ENCODE measurements at regions not wholly inside any gene's neighbourhood (a gene's known extent, or its start where the extent isn't known, plus 50 kb on each side); places are given as distances from the start of the nearest gene placed in this dataset.

DNA sequence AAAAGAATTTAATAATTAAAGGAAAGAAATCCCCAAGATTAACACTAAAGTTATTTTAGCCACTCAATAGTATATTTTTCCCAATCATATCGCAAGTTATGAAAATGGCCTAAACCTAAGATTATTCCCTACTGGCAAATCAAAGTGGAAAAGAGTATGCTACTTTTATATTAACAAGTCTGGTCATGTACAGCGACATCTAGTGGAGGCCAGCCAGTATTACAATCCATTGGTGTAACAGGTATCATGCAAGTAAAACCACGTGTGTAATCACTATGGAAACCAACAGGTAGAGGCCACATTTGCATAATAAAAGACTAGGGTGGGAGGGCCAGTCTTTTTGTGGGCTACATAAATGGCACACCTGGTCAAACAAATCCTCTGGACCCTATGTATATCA lies 976.4 kb upstream of the CDH9 start:
- ATAC-seq, result no peak
- TF ChIP-seq ZFP30 (CRISPR knock-in tag; IDR thresholded peaks at IDR 0.05) (no peak), ZC3H10 (CRISPR knock-in tag; IDR thresholded peaks at IDR 0.05) (no peak), ZNF565 (CRISPR knock-in tag; conservative IDR thresholded peaks at IDR 0.05; ENCODE audit: low read depth) (no peak), ZFP3 (CRISPR knock-in tag; IDR thresholded peaks at IDR 0.05) (no peak), POU6F1 (CRISPR knock-in tag; IDR thresholded peaks at IDR 0.05; ENCODE audit: borderline replicate concordance, low read depth) (no peak), GLIS3 (CRISPR knock-in tag; IDR thresholded peaks at IDR 0.05) (no peak), TSHZ2 (CRISPR knock-in tag; IDR thresholded peaks at IDR 0.05) (no peak), ARNTL (CRISPR knock-in tag; IDR thresholded peaks at IDR 0.05; ENCODE audit: borderline replicate concordance, low read depth) (no peak), CSDC2 (CRISPR knock-in tag; IDR thresholded peaks at IDR 0.05) (no peak), BACH2 (CRISPR knock-in tag; IDR thresholded peaks at IDR 0.05; ENCODE audit: borderline replicate concordance) (no peak), ISL1 (CRISPR knock-in tag; IDR thresholded peaks at IDR 0.05) (no peak), PPARA (CRISPR knock-in tag; IDR thresholded peaks at IDR 0.05; ENCODE audit: borderline replicate concordance) (no peak), TCF4 (CRISPR knock-in tag; IDR thresholded peaks at IDR 0.05; ENCODE audit: borderline replicate concordance) (no peak), RARB (CRISPR knock-in tag; IDR thresholded peaks at IDR 0.05) (no peak), ZNF70 (CRISPR knock-in tag; IDR thresholded peaks at IDR 0.05) (no peak), SNAI2 (CRISPR knock-in tag; IDR thresholded peaks at IDR 0.05) (no peak), PATZ1 (CRISPR knock-in tag; IDR thresholded peaks at IDR 0.05; ENCODE audit: borderline replicate concordance) (no peak)
- TF ChIP-seq, protein P1, sequence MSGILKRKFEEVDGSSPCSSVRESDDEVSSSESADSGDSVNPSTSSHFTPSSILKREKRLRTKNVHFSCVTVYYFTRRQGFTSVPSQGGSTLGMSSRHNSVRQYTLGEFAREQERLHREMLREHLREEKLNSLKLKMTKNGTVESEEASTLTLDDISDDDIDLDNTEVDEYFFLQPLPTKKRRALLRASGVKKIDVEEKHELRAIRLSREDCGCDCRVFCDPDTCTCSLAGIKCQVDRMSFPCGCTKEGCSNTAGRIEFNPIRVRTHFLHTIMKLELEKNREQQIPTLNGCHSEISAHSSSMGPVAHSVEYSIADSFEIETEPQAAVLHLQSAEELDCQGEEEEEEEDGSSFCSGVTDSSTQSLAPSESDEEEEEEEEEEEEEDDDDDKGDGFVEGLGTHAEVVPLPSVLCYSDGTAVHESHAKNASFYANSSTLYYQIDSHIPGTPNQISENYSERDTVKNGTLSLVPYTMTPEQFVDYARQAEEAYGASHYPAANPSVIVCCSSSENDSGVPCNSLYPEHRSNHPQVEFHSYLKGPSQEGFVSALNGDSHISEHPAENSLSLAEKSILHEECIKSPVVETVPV (CRISPR knock-in tag; IDR thresholded peaks at IDR 0.05), result no peak

DNA sequence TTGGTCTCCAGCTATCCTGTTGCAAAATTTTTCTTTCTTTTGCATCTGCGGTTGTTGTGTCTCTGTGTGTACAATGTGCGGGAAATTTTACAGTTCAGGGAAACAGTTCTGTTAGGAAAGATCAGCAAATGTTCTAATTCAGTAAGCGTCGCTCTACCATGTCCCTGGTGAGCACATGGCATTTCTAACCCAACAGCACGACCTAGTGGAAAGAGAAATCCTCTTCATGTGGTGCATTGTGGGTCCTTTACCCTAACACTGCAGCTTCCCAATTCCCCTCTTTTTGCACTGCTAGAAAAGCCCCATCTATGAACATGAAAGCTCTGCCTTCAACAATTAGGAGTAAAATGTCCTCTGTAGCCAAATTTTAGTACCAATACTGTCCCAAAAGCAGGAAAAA lies 974.2 kb upstream of the CDH9 start:
- no peak for TF ChIP-seq PATZ1 (CRISPR knock-in tag; IDR thresholded peaks at IDR 0.05; ENCODE audit: borderline replicate concordance)
- TF ChIP-seq TSHZ2 (CRISPR knock-in tag; IDR thresholded peaks at IDR 0.05), result no peak
- TF ChIP-seq TCF4 (CRISPR knock-in tag; IDR thresholded peaks at IDR 0.05; ENCODE audit: borderline replicate concordance), result no peak
- no peak for TF ChIP-seq ISL1 (CRISPR knock-in tag; IDR thresholded peaks at IDR 0.05)
- no peak for TF ChIP-seq GLIS3 (CRISPR knock-in tag; IDR thresholded peaks at IDR 0.05)
- TF ChIP-seq ZNF70 (CRISPR knock-in tag; IDR thresholded peaks at IDR 0.05), result no peak
- TF ChIP-seq PPARA (CRISPR knock-in tag; IDR thresholded peaks at IDR 0.05; ENCODE audit: borderline replicate concordance), result no peak
- no peak for TF ChIP-seq ESRRG (CRISPR knock-in tag; IDR thresholded peaks at IDR 0.05)
- TF ChIP-seq RARB (CRISPR knock-in tag; IDR thresholded peaks at IDR 0.05), result no peak
- TF ChIP-seq OSR1 (CRISPR knock-in tag; IDR thresholded peaks at IDR 0.05), result no peak
- TF ChIP-seq CSDC2 (CRISPR knock-in tag; IDR thresholded peaks at IDR 0.05), result no peak
- TF ChIP-seq BACH2 (CRISPR knock-in tag; IDR thresholded peaks at IDR 0.05; ENCODE audit: borderline replicate concordance), result no peak
- ATAC-seq, result no peak

Data from SK-N-SH treated with all-trans-retinoic acid at 6 μM for 48 hours (cell line).